ENCODE measurements at regions not wholly inside any gene's neighbourhood (a gene's known extent, or its start where the extent isn't known, plus 50 kb on each side); places are given as distances from the start of the nearest gene placed in this dataset.

GRCh38 chr13:105491345-105491744 is 1044.1 kb downstream of the EFNB2 start:
- no peaks in the 10 kb centered on the region for H3K79me1 ChIP-seq (ENCODE audit: low read depth in 1 of 2, low read length in 2 of 2)
- H4K20me1 ChIP-seq (ENCODE audit: insufficient read depth, low read length): no peaks in the 10 kb centered on the region
- no peaks in the 10 kb centered on the region for H3K36me3 ChIP-seq (ENCODE audit: control insufficient read depth, insufficient read depth, low read length)
- no peak overlapping the region for H4K5ac ChIP-seq (ENCODE audit: low read depth, low read length)
- no peak overlapping the region for H3K9ac ChIP-seq (ENCODE audit: low read depth, low read length)
- no peak overlapping the region for H2AK5ac ChIP-seq (ENCODE audit: low read depth, low read length)
- no peak overlapping the region for H2AFZ ChIP-seq (replicated peaks; ENCODE audit: low read length, poor library complexity)
- no peak overlapping the region for H2AK9ac ChIP-seq (replicated peaks; ENCODE audit: low read depth, low read length, poor library complexity)
- WGBS, 2 experiments (ENCODE audit: extremely low coverage in 2 of 2, insufficient read length in 1 of 2): no CpG with 5 or more reads among the region's 3 CpGs
- dilution Hi-C loops (cut with HindIII; ENCODE audit: low sequenced_read_pairs, unreplicated experiment) (no loop called here), intact Hi-C loops (cut with micrococcal nuclease) (no loop called here), in situ Hi-C loops (cut with MboI; ENCODE audit: low sequenced_read_pairs) (no loop called here)
- no peak overlapping the region for H4K91ac ChIP-seq (ENCODE audit: insufficient read depth, low read depth, low read length)
- no peak overlapping the region for H3K23ac ChIP-seq (ENCODE audit: low read depth, low read length)
- no peak overlapping the region for H2BK15ac ChIP-seq (ENCODE audit: low read depth, low read length)
- H3K9me3 ChIP-seq (ENCODE audit: control insufficient read depth, insufficient read depth, low read length): no peaks in the 10 kb centered on the region
- H4K8ac ChIP-seq (ENCODE audit: low read depth in 2 of 2, low read length in 2 of 2): no peak overlapping the region
- no peak overlapping the region for H3K4me3 ChIP-seq (ENCODE audit: insufficient read depth, low read depth, low read length)
- H3K27ac ChIP-seq (ENCODE audit: insufficient read depth, low read length): no peak overlapping the region
- no peak overlapping the region for H3K4me2 ChIP-seq (ENCODE audit: low read depth, low read length)
- H3K56ac ChIP-seq (ENCODE audit: extremely low read depth, insufficient read depth, low read length): no peak overlapping the region
- ATAC-seq (ENCODE audit: low read depth): no peak
- ChIA-PET CTCF (no interaction called here), POLR2A (ENCODE audit: unreplicated experiment) (no interaction called here)
- H2BK5ac ChIP-seq (ENCODE audit: low read depth, low read length, poor library complexity, severe bottlenecking): no peak overlapping the region
- DNase-seq: no peak
- no peaks in the 10 kb centered on the region for H3K4me1 ChIP-seq (ENCODE audit: control insufficient read depth, insufficient read depth, low read length)
- TF ChIP-seq SMC3 (IDR thresholded peaks at IDR 0.05; ENCODE audit: low read depth, low read length) (no peak), POLR2A (IDR thresholded peaks at IDR 0.05; ENCODE audit: low read depth, low read length) (no peak), CHD1 (IDR thresholded peaks at IDR 0.05; ENCODE audit: low read depth, low read length) (no peak)
- no peak overlapping the region for H3K18ac ChIP-seq (ENCODE audit: low read depth, low read length)
- H2BK120ac ChIP-seq (ENCODE audit: low read depth, low read length): no peak overlapping the region
- H2BK20ac ChIP-seq (ENCODE audit: low read depth, low read length): no peak overlapping the region
- H3K4ac ChIP-seq (ENCODE audit: low read depth, low read length): no peak overlapping the region
- H3K27me3 ChIP-seq (ENCODE audit: control insufficient read depth, insufficient read depth, low read length): no peaks in the 10 kb centered on the region
- H3K14ac ChIP-seq (replicated peaks; ENCODE audit: low read depth, low read length): no peak overlapping the region
- H3K9me1 ChIP-seq (ENCODE audit: insufficient read depth, low read length): no peaks in the 10 kb centered on the region
- BruUV-seq (replicated peaks): no TSS peak

All from IMR-90 (cell line).